ENCODE measurements at regions not wholly inside any gene's neighbourhood (a gene's known extent, or its start where the extent isn't known, plus 50 kb on each side); places are given as distances from the start of the nearest gene placed in this dataset.

- DNase-seq (ENCODE audit: low read depth in 1 of 2, low spot score in 1 of 2), result no peak
- Histone ChIP-seq H3K4me1 (ENCODE audit: low read depth) (peaks cover 5% of the 10 kb centered on the region), H3K36me3 (no peaks in the 10 kb centered on the region), H3K27ac (no peak overlapping the region), H3K9me3 (ENCODE audit: low read depth) (no peaks in the 10 kb centered on the region), H3K4me3 (no peak overlapping the region), H3K27me3 (no peaks in the 10 kb centered on the region)
- TF ChIP-seq CTCF (IDR thresholded peaks at IDR 0.05; ENCODE audit: low read depth, low read length), result no peak
Observed at GRCh38 chr18:61653823-61654551, 238.8 kb downstream of the RNF152 start.

GRCh38 chr18:61651880-61652268, 240.9 kb downstream of the RNF152 start:
- TF ChIP-seq CTCF (IDR thresholded peaks at IDR 0.05; ENCODE audit: low read depth, low read length), result no peak
- H3K9me3 ChIP-seq (ENCODE audit: low read depth), result no peaks in the 10 kb centered on the region
- H3K27me3 ChIP-seq, result no peaks in the 10 kb centered on the region
- H3K4me1 ChIP-seq (ENCODE audit: low read depth), result peaks cover 5% of the 10 kb centered on the region
- H3K4me3 ChIP-seq, result no peak overlapping the region
- H3K36me3 ChIP-seq, result no peaks in the 10 kb centered on the region
- no peak overlapping the region for H3K27ac ChIP-seq
- DNase-seq (ENCODE audit: low read depth in 1 of 2, low spot score in 1 of 2), result no peak

GRCh38 chr18:61651145-61651879, 241.5 kb downstream of the RNF152 start:
- no peaks in the 10 kb centered on the region for H3K27me3 ChIP-seq
- H3K9me3 ChIP-seq (ENCODE audit: low read depth), result no peaks in the 10 kb centered on the region
- no peak for TF ChIP-seq CTCF (IDR thresholded peaks at IDR 0.05; ENCODE audit: low read depth, low read length)
- no peak for DNase-seq (ENCODE audit: low read depth in 1 of 2, low spot score in 1 of 2)
- H3K36me3 ChIP-seq, result no peaks in the 10 kb centered on the region
- H3K4me3 ChIP-seq, result no peak overlapping the region
- H3K4me1 ChIP-seq (ENCODE audit: low read depth), result peaks cover 5% of the 10 kb centered on the region
- H3K27ac ChIP-seq, result no peak overlapping the region

GRCh38 chr18:61643884-61644647, 248.7 kb downstream of the RNF152 start:
- no peak for DNase-seq (ENCODE audit: low read depth in 1 of 2, low spot score in 1 of 2)
- H3K36me3 ChIP-seq, result no peaks in the 10 kb centered on the region
- TF ChIP-seq CTCF (IDR thresholded peaks at IDR 0.05; ENCODE audit: low read depth, low read length), result no peak
- no peaks in the 10 kb centered on the region for H3K9me3 ChIP-seq (ENCODE audit: low read depth)
- H3K4me1 ChIP-seq (ENCODE audit: low read depth), result no peaks in the 10 kb centered on the region
- no peak overlapping the region for H3K27ac ChIP-seq
- no peaks in the 10 kb centered on the region for H3K27me3 ChIP-seq
- H3K4me3 ChIP-seq, result no peak overlapping the region

GRCh38 chr18:61639886-61640285, 252.9 kb downstream of the RNF152 start:
- DNase-seq (ENCODE audit: low read depth in 1 of 2, low spot score in 1 of 2), result no peak
- Histone ChIP-seq H3K4me3 (no peak overlapping the region), H3K27ac (no peak overlapping the region), H3K36me3 (no peaks in the 10 kb centered on the region), H3K9me3 (ENCODE audit: low read depth) (no peaks in the 10 kb centered on the region), H3K27me3 (no peaks in the 10 kb centered on the region), H3K4me1 (ENCODE audit: low read depth) (peaks cover 11% of the 10 kb centered on the region)
- no peak for TF ChIP-seq CTCF (IDR thresholded peaks at IDR 0.05; ENCODE audit: low read depth, low read length)

Data from cardiac muscle cell (in vitro differentiated cells and primary cell).